ENCODE measurements at regions not wholly inside any gene's neighbourhood (a gene's known extent, or its start where the extent isn't known, plus 50 kb on each side); places are given as distances from the start of the nearest gene placed in this dataset.

DNA sequence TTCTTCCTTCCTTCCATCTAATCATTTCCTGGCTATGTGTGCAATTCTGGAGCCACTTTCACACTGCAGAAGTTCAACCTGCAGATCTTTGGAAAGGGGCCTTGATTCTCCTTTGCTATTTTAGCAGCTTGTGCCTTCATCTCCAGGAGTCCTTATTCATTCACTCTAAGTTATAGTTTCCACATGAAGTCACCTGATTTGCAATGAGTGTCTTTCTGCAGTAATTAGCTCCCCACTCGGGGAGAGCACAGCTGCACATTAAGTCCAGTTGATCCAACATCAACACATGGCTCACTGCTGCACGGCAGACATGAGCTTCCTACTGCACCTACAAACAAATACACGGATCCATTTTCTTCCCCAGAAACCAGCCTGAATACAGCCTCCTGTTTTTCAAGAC, 323.1 kb upstream of the TNP1 start:
- peaks cover 12% of the 10 kb centered on the region for H3K4me1 Mint-ChIP-seq (ENCODE audit: low read depth)

DNA sequence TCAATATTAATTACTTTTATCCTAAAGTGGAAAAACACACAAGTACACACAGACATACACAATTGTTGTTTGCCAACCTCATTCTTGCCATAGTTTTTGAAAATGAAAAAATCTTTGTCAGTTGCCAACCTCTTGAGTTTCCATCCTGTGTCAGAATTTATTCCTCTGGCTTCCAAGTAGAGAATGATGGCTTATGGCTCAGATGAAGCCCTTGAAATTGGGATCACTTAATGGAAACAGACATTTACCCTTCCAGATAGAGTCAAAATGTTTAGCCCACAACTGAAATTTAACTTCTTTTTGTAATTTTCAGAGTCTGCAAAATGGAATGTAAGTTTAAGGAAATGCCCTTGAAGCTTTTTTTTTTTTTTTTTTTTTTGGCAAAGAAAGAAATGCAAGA, 321.6 kb upstream of the TNP1 start:
- peaks cover 12% of the 10 kb centered on the region for H3K4me1 Mint-ChIP-seq (ENCODE audit: low read depth)

More for the DNA sequence above, 323.1 kb upstream of the TNP1 start:
- TF ChIP-seq, protein P1, sequence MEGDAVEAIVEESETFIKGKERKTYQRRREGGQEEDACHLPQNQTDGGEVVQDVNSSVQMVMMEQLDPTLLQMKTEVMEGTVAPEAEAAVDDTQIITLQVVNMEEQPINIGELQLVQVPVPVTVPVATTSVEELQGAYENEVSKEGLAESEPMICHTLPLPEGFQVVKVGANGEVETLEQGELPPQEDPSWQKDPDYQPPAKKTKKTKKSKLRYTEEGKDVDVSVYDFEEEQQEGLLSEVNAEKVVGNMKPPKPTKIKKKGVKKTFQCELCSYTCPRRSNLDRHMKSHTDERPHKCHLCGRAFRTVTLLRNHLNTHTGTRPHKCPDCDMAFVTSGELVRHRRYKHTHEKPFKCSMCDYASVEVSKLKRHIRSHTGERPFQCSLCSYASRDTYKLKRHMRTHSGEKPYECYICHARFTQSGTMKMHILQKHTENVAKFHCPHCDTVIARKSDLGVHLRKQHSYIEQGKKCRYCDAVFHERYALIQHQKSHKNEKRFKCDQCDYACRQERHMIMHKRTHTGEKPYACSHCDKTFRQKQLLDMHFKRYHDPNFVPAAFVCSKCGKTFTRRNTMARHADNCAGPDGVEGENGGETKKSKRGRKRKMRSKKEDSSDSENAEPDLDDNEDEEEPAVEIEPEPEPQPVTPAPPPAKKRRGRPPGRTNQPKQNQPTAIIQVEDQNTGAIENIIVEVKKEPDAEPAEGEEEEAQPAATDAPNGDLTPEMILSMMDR (IDR thresholded peaks at IDR 0.05) = no peak
- Mint-ChIP-seq H3K36me3 (ENCODE audit: low read depth) (no peaks in the 10 kb centered on the region), H3K27ac (no peak overlapping the region), H3K4me3 (no peak overlapping the region), H3K27me3 (ENCODE audit: insufficient read depth) (no peaks in the 10 kb centered on the region), H3K9me3 (no peaks in the 10 kb centered on the region)
- DNase-seq = no peak

DNA sequence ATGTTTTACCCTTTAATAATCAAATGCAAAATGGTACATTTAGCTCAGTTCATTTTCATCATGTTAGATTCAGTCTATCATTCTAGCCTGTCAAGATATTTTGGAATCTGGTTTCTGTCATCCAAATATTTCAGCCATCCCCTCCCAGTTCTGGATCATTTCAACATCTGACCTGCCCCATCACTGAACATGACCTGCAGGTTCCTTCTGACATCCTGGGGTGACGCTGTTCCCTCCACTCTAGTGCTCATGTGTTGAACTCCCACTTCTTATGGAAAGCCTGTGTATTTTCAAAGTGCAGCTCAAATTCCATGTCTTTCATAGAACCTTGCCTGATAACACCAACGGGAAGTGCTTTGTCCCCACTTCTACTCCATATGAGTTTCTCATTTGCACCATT, 320.0 kb upstream of the TNP1 start:
- Mint-ChIP-seq H3K27ac (no peak overlapping the region), H3K36me3 (ENCODE audit: low read depth) (no peaks in the 10 kb centered on the region), H3K27me3 (ENCODE audit: insufficient read depth) (no peaks in the 10 kb centered on the region), H3K4me3 (no peak overlapping the region), H3K9me3 (peaks cover 6% of the 10 kb centered on the region; the same call in 1 of the 2 replicates), H3K4me1 (ENCODE audit: low read depth) (0 out of 2 replicates have a peak, but pooled peaks cover 4% of the 10 kb centered on the region)
- TF ChIP-seq, protein P1 (IDR thresholded peaks at IDR 0.05) = no peak
- DNase-seq = no peak

More for the DNA sequence above, 321.6 kb upstream of the TNP1 start:
- Mint-ChIP-seq H3K36me3 (ENCODE audit: low read depth) (no peaks in the 10 kb centered on the region), H3K27me3 (ENCODE audit: insufficient read depth) (no peaks in the 10 kb centered on the region), H3K27ac (no peak overlapping the region), H3K9me3 (no peaks in the 10 kb centered on the region), H3K4me3 (no peak overlapping the region)
- no peak for DNase-seq
- TF ChIP-seq, protein P1 (IDR thresholded peaks at IDR 0.05) = no peak

DNA sequence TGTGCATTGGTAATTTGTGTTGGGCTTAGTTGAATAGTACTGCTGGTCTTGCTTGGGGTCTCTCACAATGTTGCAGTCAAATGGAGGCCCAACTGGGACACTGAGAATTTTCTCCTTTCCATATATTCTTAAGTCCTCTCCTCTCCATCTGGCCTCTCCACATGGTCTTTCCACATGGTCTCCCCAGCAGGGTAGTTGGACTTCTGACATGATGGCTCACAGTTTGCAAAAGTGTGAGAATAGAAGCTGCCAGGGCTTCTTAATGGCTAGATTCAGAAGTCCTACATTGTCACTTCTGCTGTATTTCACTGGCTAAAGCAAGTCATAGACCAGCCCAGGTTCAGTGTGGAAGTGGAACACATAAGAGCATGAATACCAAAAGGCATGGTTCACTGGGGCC, 318.5 kb upstream of the TNP1 start:
- Mint-ChIP-seq H3K4me1 (ENCODE audit: low read depth) (no peaks in the 10 kb centered on the region), H3K4me3 (no peak overlapping the region), H3K9me3 (peaks cover 6% of the 10 kb centered on the region; the same call in 1 of the 2 replicates), H3K27me3 (ENCODE audit: insufficient read depth) (no peaks in the 10 kb centered on the region), H3K36me3 (ENCODE audit: low read depth) (no peaks in the 10 kb centered on the region), H3K27ac (no peak overlapping the region)
- TF ChIP-seq, protein P1 (IDR thresholded peaks at IDR 0.05) = no peak
- no peak for DNase-seq

DNA sequence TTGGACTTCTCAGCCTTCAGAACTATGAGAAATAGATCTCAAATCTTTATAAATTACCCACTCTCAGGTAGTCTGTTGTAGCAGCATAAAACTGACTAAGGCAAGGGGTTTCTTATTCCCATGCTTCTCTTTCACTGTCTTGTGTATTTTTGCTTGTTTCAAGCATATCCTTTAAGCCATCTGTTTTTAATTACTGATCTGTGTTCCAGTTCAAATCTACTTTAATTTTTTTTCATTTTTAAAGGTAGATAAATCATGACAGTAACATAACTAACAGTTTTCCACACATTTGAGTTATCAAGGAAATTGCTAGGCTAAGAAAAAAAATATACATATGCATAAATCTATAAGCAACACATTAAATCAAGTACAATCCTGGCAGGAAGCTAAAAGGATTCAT, 317.9 kb upstream of the TNP1 start:
- H3K27me3 Mint-ChIP-seq (ENCODE audit: insufficient read depth) = no peaks in the 10 kb centered on the region
- H3K9me3 Mint-ChIP-seq = peaks cover 6% of the 10 kb centered on the region; the same call in 1 of the 2 replicates
- H3K4me3 Mint-ChIP-seq = no peak overlapping the region
- H3K36me3 Mint-ChIP-seq (ENCODE audit: low read depth) = no peaks in the 10 kb centered on the region
- H3K4me1 Mint-ChIP-seq (ENCODE audit: low read depth) = no peaks in the 10 kb centered on the region
- TF ChIP-seq, protein P1 (IDR thresholded peaks at IDR 0.05) = no peak
- DNase-seq = no peak
- no peak overlapping the region for H3K27ac Mint-ChIP-seq

DNA sequence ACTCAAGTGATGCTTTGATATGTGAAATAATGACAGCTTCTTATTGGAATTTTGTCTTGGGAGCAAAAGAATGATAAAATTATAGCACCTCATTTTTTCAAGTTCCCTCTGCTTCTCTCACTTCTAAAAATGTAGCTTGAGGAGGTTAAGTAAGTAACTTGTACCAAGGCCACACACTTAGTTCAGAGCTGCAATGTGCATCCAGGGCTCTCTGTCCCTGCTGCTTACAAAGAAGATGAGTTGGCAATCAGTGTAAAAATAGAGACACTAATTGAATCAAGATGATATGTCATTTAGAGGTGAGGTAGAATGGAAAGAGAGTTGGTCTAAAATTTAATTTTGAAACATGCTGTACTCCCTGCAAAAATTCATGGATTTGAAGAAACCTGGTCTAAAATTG, 312.0 kb upstream of the TNP1 start:
- DNase-seq = no peak
- peaks cover 6% of the 10 kb centered on the region; the same call in 1 of the 2 replicates for H3K9me3 Mint-ChIP-seq
- peaks cover 15% of the 10 kb centered on the region for H3K36me3 Mint-ChIP-seq (ENCODE audit: low read depth)
- H3K4me3 Mint-ChIP-seq = no peak overlapping the region
- peaks cover 22% of the 10 kb centered on the region; the same call in 1 of the 2 replicates for H3K4me1 Mint-ChIP-seq (ENCODE audit: low read depth)
- no peak overlapping the region for H3K27ac Mint-ChIP-seq
- TF ChIP-seq, protein P1 (IDR thresholded peaks at IDR 0.05) = no peak
- peaks cover 3% of the 10 kb centered on the region; the same call in 1 of the 2 replicates for H3K27me3 Mint-ChIP-seq (ENCODE audit: insufficient read depth)

Data from HFFc6 (cell line).